Duodenal mucosa (tissue), 2 donors: ENCODE measurements at regions not wholly inside any gene's neighbourhood (a gene's known extent, or its start where the extent isn't known, plus 50 kb on each side); places are given as distances from the start of the nearest gene placed in this dataset.
"Not testable (repeated sequence)": the region's sequence is repeated elsewhere in the genome, so short reads cannot be mapped to it uniquely, and the experiment has no call there.

Experiments used
- H3K27ac ChIP-seq: one replicate; pipeline ENCODE4 v1.7.0; 2013; ENCODE audit warnings: low read depth, low read length
- H3K27me3 ChIP-seq, 2 donors: one replicate each; pipeline ENCODE4 v1.7.0; 2013; ENCODE audit warnings: low read length in 2 of 2, control low read depth in 1 of 2; ENCODE audit not compliant: insufficient read depth in 2 of 2, control insufficient read depth in 1 of 2
- H3K36me3 ChIP-seq, 2 donors: one replicate each; pipeline ENCODE4 v1.7.0; 2013; ENCODE audit warnings: low read length in 2 of 2, control low read depth in 1 of 2; ENCODE audit not compliant: insufficient read depth in 2 of 2, control insufficient read depth in 1 of 2
- H3K4me1 ChIP-seq, 2 donors: one replicate each; pipeline ENCODE4 v1.7.0; 2013; ENCODE audit warnings: low read length in 2 of 2, control low read depth in 1 of 2; ENCODE audit not compliant: insufficient read depth in 2 of 2, control insufficient read depth in 1 of 2
- H3K4me3 ChIP-seq, 2 donors: one replicate each; pipeline ENCODE4 v1.7.0; 2013; ENCODE audit warnings: low read length in 2 of 2, low read depth in 1 of 2
- H3K9ac ChIP-seq, 2 donors: one replicate each; pipeline ENCODE4 v1.7.0; 2013; ENCODE audit warnings: low read length in 2 of 2, low read depth in 1 of 2
- H3K9me3 ChIP-seq, 2 donors: one replicate each; pipeline ENCODE4 v1.7.0; 2013; ENCODE audit warnings: low read length in 2 of 2, control low read depth in 1 of 2; ENCODE audit not compliant: control insufficient read depth in 1 of 2

DNA sequence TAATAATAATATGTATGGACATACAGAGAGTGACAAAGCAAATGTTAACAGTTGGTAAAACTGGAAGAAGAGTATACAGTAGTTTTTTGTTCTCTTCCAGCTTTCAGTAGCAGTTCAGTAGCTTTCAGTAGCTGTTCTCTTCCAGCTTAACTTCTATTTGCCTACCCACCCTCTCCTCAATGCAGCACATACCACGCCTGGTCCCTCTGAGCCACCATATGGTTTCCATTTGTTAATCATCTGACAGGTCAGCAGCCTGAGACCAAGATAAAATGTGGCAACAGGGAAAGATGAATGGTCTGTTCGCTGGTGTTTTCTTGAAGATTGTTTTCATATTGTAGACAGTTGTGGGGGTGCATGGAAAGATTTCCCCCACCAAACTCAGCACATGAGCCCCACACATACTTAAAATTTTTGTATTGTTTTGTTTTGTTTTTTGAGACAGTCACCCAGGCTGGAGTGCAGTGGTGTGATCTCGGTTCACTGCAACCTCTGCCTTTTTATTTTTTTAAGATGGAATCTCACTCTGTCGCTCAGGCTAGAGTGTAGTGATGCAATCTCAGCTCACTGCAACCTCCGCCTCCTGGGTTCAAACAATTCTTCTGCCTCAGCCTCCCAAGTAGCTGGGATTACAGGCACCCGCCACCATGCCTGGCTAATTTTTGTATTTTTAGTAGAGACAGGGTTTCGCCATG is 56.8 kb downstream of the ATP6V0E2 start:
- H3K4me3 ChIP-seq, result not testable (repeated sequence)

DNA sequence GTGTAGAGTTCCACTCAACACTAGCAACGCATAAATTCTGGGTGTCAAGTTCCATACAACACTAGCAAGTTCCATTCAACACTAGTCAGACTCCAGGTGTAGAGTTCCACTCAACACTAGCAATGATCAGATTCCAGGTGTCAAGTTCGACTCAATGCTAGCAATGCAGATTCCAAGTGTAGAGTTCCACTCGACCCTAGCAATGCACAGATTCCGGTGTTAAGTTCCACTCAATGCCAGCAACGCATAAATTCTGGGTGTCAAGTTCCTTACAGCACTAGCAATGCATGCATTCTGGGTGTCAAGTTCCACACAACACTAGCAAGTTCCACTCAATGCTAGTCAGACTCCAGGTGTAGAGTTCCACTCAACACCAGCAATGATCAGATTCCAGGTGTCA is 60.0 kb downstream of the ATP6V0E2 start:
- H3K27me3 ChIP-seq, H3K27ac ChIP-seq, H3K4me1 ChIP-seq, H3K9me3 ChIP-seq, H3K4me3 ChIP-seq, H3K9ac ChIP-seq, H3K36me3 ChIP-seq: not testable (repeated sequence)

More for the DNA sequence above, 56.8 kb downstream of the ATP6V0E2 start:
- H3K9me3 ChIP-seq, H3K9ac ChIP-seq, H3K27me3 ChIP-seq, H3K36me3 ChIP-seq, H3K27ac ChIP-seq, H3K4me1 ChIP-seq: not testable (repeated sequence)

- not testable (repeated sequence) for H3K27ac ChIP-seq, H3K27me3 ChIP-seq, H3K9ac ChIP-seq, H3K9me3 ChIP-seq, H3K4me3 ChIP-seq, H3K36me3 ChIP-seq, H3K4me1 ChIP-seq
Observed at GRCh38 chr7:149947346-149947745, 73.6 kb downstream of the ATP6V0E2 start.

DNA sequence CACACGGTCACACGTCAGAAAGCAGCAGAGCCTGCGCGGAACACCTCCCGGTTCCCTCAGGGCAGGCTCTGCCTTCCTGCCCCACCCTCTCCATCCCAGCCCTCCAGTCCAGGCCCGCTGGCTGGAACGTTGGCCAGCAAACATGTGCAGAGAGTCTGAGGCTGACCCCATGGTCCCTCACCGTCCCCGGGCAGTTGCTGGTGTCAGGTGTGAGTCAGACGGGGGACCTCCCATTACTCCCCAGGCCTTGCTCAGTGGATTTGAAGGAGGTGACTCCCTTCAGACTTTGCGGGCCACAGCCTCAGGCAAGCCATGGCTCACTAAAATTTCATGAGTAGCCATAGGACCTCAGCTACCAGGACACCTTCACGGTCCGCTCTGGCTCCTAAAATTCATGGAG is 74.7 kb downstream of the ATP6V0E2 start:
- not testable (repeated sequence) for H3K27me3 ChIP-seq, H3K9ac ChIP-seq, H3K4me1 ChIP-seq

DNA sequence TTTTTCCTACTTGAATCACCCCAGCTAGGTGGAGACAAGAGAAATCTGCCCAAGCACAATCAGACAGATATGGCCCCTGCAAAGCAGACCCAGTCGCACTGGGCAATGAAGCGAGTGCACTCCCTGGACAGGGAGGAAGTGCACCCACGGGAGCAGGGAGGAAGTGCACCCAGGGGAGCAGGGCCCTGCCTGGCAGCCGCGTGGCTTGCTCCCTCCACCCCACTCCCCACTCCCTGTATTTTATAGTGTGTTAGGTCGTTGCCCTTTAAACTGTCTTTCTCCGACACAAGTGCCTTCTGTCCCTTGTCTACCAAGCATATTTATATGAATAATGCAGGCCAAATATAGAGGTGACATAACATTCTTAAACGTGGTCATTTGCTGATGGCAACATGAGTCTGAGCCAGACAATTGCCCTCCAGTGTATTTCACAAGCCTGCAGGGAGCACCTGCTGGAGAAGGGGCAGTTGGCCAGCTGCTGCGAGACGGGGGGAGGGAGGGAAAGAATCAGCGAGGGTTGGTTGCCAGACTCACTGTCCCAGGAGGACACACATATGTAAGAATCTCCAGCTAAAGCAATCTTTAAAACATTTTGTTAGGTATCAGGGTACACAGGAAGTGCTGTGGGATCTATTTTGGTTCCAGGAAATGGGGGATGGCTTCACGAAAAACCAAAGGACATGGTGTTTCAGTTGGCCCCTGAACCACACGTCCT is 76.3 kb downstream of the ATP6V0E2 start:
- H3K4me1 ChIP-seq, H3K9ac ChIP-seq, H3K27me3 ChIP-seq, H3K27ac ChIP-seq, H3K9me3 ChIP-seq, H3K36me3 ChIP-seq, H3K4me3 ChIP-seq: not testable (repeated sequence)

More for the DNA sequence above, 74.7 kb downstream of the ATP6V0E2 start:
- H3K4me3 ChIP-seq, H3K36me3 ChIP-seq, H3K9me3 ChIP-seq, H3K27ac ChIP-seq: not testable (repeated sequence)

GRCh38 chr7:149950578-149950924 is 76.8 kb downstream of the ATP6V0E2 start:
- H3K36me3 ChIP-seq, H3K4me3 ChIP-seq, H3K27me3 ChIP-seq, H3K9ac ChIP-seq, H3K27ac ChIP-seq, H3K4me1 ChIP-seq, H3K9me3 ChIP-seq: not testable (repeated sequence)

DNA sequence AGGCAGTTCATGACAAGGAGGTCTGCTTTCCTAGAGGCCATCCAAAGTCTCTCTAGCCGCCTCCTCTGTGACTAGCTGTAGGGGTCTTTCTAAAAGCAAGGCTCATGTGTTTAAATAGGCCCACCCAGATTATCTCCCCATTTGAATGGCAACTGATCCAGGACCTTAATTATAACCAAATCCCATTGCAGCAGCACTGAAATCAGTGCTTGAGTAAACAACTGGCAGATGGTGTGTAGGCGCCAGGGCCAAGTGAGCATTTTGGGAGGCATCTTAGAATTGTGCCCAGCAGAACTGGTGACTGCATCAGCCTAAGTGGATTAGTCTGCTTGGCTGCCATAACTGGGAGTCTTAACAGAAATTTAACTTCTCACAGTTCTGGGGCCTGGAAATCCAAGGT is 77.8 kb downstream of the ATP6V0E2 start:
- not testable (repeated sequence) for H3K27me3 ChIP-seq, H3K4me1 ChIP-seq, H3K9ac ChIP-seq, H3K9me3 ChIP-seq, H3K36me3 ChIP-seq, H3K27ac ChIP-seq, H3K4me3 ChIP-seq

- not testable (repeated sequence) for H3K4me1 ChIP-seq, H3K9ac ChIP-seq, H3K9me3 ChIP-seq, H3K27me3 ChIP-seq, H3K4me3 ChIP-seq, H3K36me3 ChIP-seq, H3K27ac ChIP-seq
Observed at GRCh38 chr7:149958880-149959279, 85.1 kb downstream of the ATP6V0E2 start.

GRCh38 chr7:149960863-149961262 is 87.1 kb downstream of the ATP6V0E2 start:
- H3K9me3 ChIP-seq, H3K9ac ChIP-seq, H3K36me3 ChIP-seq, H3K4me3 ChIP-seq, H3K4me1 ChIP-seq, H3K27me3 ChIP-seq, H3K27ac ChIP-seq: not testable (repeated sequence)

DNA sequence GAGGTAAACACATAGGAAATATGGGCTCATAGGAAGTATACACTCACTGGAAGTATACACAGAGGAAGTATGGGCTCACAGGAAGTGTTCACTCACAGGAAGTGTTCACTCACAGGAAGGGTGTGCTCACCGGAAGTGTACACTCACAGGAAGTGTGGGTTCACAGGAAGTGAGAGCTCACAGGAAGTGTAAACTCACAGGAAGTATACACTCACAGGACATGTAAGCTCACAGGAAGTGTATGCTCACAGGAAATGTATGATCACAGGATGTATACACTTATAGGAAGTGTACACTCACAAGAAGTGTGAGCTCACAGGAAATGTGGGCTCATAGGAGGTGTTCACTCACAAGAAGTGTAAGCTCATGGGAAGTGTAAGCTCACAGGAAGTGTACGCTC is 88.1 kb downstream of the ATP6V0E2 start:
- not testable (repeated sequence) for H3K4me1 ChIP-seq, H3K27me3 ChIP-seq, H3K9me3 ChIP-seq, H3K9ac ChIP-seq, H3K36me3 ChIP-seq, H3K27ac ChIP-seq, H3K4me3 ChIP-seq
